Hepatocyte (in vitro differentiated cells): ENCODE measurements at regions not wholly inside any gene's neighbourhood (a gene's known extent, or its start where the extent isn't known, plus 50 kb on each side); places are given as distances from the start of the nearest gene placed in this dataset.
A peak's percentile ranks its signal among the peaks of the same experiment; 100 is the strongest.

ENCODE experiments used
- DNase-seq: peaks from one replicate; pipeline ENCODE4 v3.0.0-alpha.2; 2016; ENCODE audit warnings: low spot score
- H2AFZ ChIP-seq: fragments of 200-600 bp; sonication (generic); 2 replicates; pipeline ENCODE4 v1.6.0; 2016; ENCODE audit warnings: antibody characterized with exemption, mild to moderate bottlenecking
- H3K27ac ChIP-seq: fragments of 200-600 bp; sonication (generic); 2 replicates; pipeline ENCODE4 v1.5.1; 2016; ENCODE audit warnings: mild to moderate bottlenecking
- H3K27me3 ChIP-seq: fragments of 200-600 bp; sonication (generic); 2 replicates; pipeline ENCODE4 v1.6.1; 2016
- H3K36me3 ChIP-seq: fragments of 200-600 bp; sonication (generic); replicated peaks from 2 replicates; pipeline ENCODE4 v1.5.1; 2016; ENCODE audit warnings: low read depth; ENCODE audit not compliant: insufficient read depth
- H3K4me1 ChIP-seq: fragments of 200-600 bp; sonication (generic); 2 replicates; pipeline ENCODE4 v1.5.1; 2016; ENCODE audit warnings: mild to moderate bottlenecking, moderate library complexity; ENCODE audit not compliant: insufficient read depth
- H3K4me2 ChIP-seq: fragments of 200-600 bp; sonication (generic); 2 replicates; pipeline ENCODE4 v1.6.0; 2016
- H3K4me3 ChIP-seq: fragments of 200-600 bp; sonication (generic); 2 replicates; pipeline ENCODE4 v1.5.1; 2016; ENCODE audit warnings: mild to moderate bottlenecking
- H3K79me2 ChIP-seq: fragments of 200-600 bp; sonication (generic); 2 replicates; pipeline ENCODE4 v1.6.0; 2017; ENCODE audit warnings: mild to moderate bottlenecking
- H3K9me2 ChIP-seq: fragments of 200-600 bp; sonication (generic); replicated peaks from 2 replicates; pipeline ENCODE4 v1.6.0; 2017; ENCODE audit warnings: mild to moderate bottlenecking; ENCODE audit not compliant: insufficient read depth
- H3K9me3 ChIP-seq: fragments of 200-600 bp; sonication (generic); 2 replicates; pipeline ENCODE4 v1.5.1; 2016; ENCODE audit warnings: low read depth, mild to moderate bottlenecking
- H4K20me1 ChIP-seq: fragments of 200-600 bp; sonication (generic); 2 replicates; pipeline ENCODE4 v1.6.0; 2016; ENCODE audit warnings: mild to moderate bottlenecking; ENCODE audit not compliant: insufficient read depth, poor library complexity, severe bottlenecking
- CTCF ChIP-seq: fragments of 200-600 bp; sonication (generic); IDR thresholded peaks from 2 replicates; pipeline ENCODE4 v1.5.1; 2016; ENCODE audit warnings: antibody characterized with exemption, mild to moderate bottlenecking; ENCODE audit not compliant: poor library complexity
- EZH2 ChIP-seq: fragments of 200-600 bp; sonication (generic); IDR thresholded peaks from 2 replicates; pipeline ENCODE4 v1.6.1; 2016; ENCODE audit warnings: antibody characterized with exemption, mild to moderate bottlenecking, borderline replicate concordance
- EZH2phosphoT487 ChIP-seq: fragments of 200-600 bp; sonication (generic); IDR thresholded peaks from one replicate; pipeline ENCODE4 v1.6.1; 2018; ENCODE audit warnings: antibody characterized with exemption, mild to moderate bottlenecking, low read depth, moderate library complexity; ENCODE audit not compliant: unreplicated experiment, severe bottlenecking
- WGBS: methylation state at CpG from one replicate; pipeline ENCODE4 v1.1.6; 2016; ENCODE audit warnings: low lambda C conversion rate; ENCODE audit errors: missing lambda C conversion rate; 5-methylcytosine and 5-hydroxymethylcytosine counted together

DNA sequence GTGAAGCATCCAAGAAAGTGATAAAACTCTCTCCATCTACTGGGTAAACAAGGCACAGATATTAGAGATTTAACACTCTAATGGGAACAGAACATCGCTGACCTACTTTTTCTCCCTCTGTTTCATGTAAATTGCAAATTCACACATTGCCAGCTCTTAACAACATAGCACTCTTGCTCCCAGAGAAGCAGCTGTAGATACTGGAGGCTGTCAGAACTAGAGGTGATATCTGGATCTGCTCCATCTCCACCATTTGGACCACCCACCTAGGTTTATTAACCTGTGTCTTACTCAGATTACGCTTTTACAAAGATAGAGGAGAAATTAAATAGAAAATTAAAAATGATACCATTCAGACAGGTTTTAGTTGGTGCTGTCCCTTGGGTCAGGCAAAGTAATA is 289.1 kb upstream of the CRBN start:
- Histone ChIP-seq H2AFZ (no peak overlapping the region), H3K79me2 (no peaks in the 10 kb centered on the region), H3K4me3 (no peak overlapping the region), H3K9me3 (no peaks in the 10 kb centered on the region), H3K27ac (no peak overlapping the region), H3K36me3 (no peaks in the 10 kb centered on the region), H3K4me1 (no peaks in the 10 kb centered on the region), H4K20me1 (no peaks in the 10 kb centered on the region), H3K4me2 (no peak overlapping the region), H3K9me2 (no peaks in the 10 kb centered on the region), H3K27me3 (no peaks in the 10 kb centered on the region)
- DNase-seq, result no peak
- 79% methylated on average over 2 of the region's 2 CpGs for WGBS
- no peak for TF ChIP-seq EZH2phosphoT487
- TF ChIP-seq CTCF, result no peak
- no peak for TF ChIP-seq EZH2

GRCh38 chr3:3464131-3464530 is 284.6 kb upstream of the CRBN start:
- no peak overlapping the region for H3K4me3 ChIP-seq
- no peak overlapping the region for H3K4me2 ChIP-seq
- no peak overlapping the region for H3K27ac ChIP-seq
- TF ChIP-seq CTCF (no peak), EZH2 (no peak), EZH2phosphoT487 (no peak)
- 76% methylated on average over 3 of the region's 3 CpGs for WGBS
- H3K36me3 ChIP-seq, result no peaks in the 10 kb centered on the region
- H3K9me2 ChIP-seq, result no peaks in the 10 kb centered on the region
- H3K79me2 ChIP-seq, result no peaks in the 10 kb centered on the region
- no peaks in the 10 kb centered on the region for H4K20me1 ChIP-seq
- H2AFZ ChIP-seq, result no peak overlapping the region
- H3K27me3 ChIP-seq, result no peaks in the 10 kb centered on the region
- H3K4me1 ChIP-seq, result no peaks in the 10 kb centered on the region
- no peak for DNase-seq
- H3K9me3 ChIP-seq, result no peaks in the 10 kb centered on the region

DNA sequence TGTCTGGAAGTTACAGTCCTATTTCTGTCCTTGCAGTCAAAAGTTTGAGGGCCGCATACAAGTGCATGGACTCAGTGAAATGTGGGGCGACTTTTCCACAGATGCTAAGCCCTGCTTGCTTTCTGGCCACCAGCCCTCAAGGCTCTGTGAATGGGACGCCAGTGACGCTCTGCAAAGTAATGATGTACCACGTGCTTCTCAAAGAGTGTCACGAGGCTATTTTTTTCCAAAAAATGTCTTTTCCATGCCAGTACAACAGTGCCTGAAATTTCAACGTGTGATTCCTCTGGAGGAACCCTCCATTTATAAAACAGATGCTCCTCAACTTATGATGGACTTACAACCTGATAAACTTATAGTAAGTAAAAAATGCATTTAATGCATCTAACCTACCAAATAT is 281.8 kb upstream of the CRBN start:
- Histone ChIP-seq H3K4me2 (no peak overlapping the region), H3K9me3 (no peaks in the 10 kb centered on the region), H3K9me2 (no peaks in the 10 kb centered on the region), H3K79me2 (no peaks in the 10 kb centered on the region), H4K20me1 (no peaks in the 10 kb centered on the region), H3K4me3 (no peak overlapping the region), H3K27me3 (no peaks in the 10 kb centered on the region), H3K4me1 (no peaks in the 10 kb centered on the region), H2AFZ (no peak overlapping the region), H3K27ac (no peak overlapping the region), H3K36me3 (no peaks in the 10 kb centered on the region)
- DNase-seq, result no peak
- 88% methylated on average over 7 of the region's 7 CpGs for WGBS
- TF ChIP-seq EZH2 (no peak), CTCF (no peak), EZH2phosphoT487 (no peak)

GRCh38 chr3:3448468-3448867 is 269.0 kb upstream of the CRBN start:
- no peaks in the 10 kb centered on the region for H3K4me1 ChIP-seq
- TF ChIP-seq EZH2phosphoT487, result no peak
- no peak for TF ChIP-seq CTCF
- no peak for TF ChIP-seq EZH2
- no peak overlapping the region for H3K4me2 ChIP-seq

More at GRCh38 chr3:3448468-3448867, 269.0 kb upstream of the CRBN start:
- Histone ChIP-seq H3K36me3 (no peaks in the 10 kb centered on the region), H3K27me3 (no peaks in the 10 kb centered on the region), H3K27ac (peak overlapping the region; percentile 71), H3K9me3 (no peaks in the 10 kb centered on the region), H4K20me1 (no peaks in the 10 kb centered on the region), H3K79me2 (no peaks in the 10 kb centered on the region), H3K4me3 (no peak overlapping the region), H3K9me2 (no peaks in the 10 kb centered on the region), H2AFZ (peak overlapping the region; percentile 30)
- no peak for DNase-seq
- WGBS, result 98% methylated on average over 2 of the region's 2 CpGs
